ENCODE measurements at regions not wholly inside any gene's neighbourhood (a gene's known extent, or its start where the extent isn't known, plus 50 kb on each side); places are given as distances from the start of the nearest gene placed in this dataset.

DNA sequence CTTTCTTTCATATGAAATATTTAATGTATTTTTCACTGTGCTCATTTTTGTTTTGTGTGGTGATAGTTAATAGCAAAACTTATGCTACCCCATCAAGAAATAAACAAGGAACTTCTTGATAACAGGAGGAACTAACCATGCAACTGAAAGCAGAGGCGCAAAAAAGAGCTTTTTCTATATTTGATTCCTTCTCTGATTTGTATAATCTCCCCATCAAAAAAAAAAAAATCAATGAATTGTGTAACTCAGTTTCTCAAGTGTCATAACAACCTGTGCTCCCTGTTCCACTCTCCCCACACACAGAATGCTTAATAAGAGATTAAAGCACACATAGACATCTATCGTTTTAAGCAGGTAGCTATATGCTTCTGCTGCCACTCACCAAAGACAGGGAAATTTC is 67.3 kb upstream of the MED4 start:
- H3K4me2 ChIP-seq (ENCODE audit: low read depth, low read length) = no peak overlapping the region
- no peak overlapping the region for H3K9ac ChIP-seq (ENCODE audit: insufficient read depth, low read depth, low read length)
- H2AFZ ChIP-seq (ENCODE audit: low read length) = no peak overlapping the region
- DNase-seq (ENCODE audit: low spot score) (no peak), ATAC-seq (no peak), FAIRE-seq (no peak)
- intact Hi-C loops (cut with micrococcal nuclease; ENCODE audit: unreplicated experiment) (no loop called here), in situ Hi-C loops (cut with HindIII; ENCODE audit: extremely low pct_ligation_motif_present, low pct_unique_long_range_greater_than_20kb) (no loop called here)
- no peaks in the 10 kb centered on the region for H3K36me3 ChIP-seq (replicated peaks in 1 of 2; ENCODE audit: control insufficient read depth in 1 of 2, insufficient read depth in 2 of 2, low read length in 2 of 2)
- H3K4me3 ChIP-seq (replicated peaks in 1 of 3; ENCODE audit: insufficient read depth in 1 of 3, low read depth in 2 of 3, low read length in 3 of 3) = no peak overlapping the region
- 0 out of 2 replicates have a peak, but pooled peaks cover 11% of the 10 kb centered on the region for H3K4me1 ChIP-seq (ENCODE audit: insufficient read depth, low read length)
- H3K27ac ChIP-seq (ENCODE audit: extremely low read length, insufficient read depth, low read length) = no peak overlapping the region
- no peaks in the 10 kb centered on the region for H3K79me2 ChIP-seq (ENCODE audit: insufficient read depth, low read length)
- no peaks in the 10 kb centered on the region for H3K27me3 ChIP-seq (ENCODE audit: control insufficient read depth in 1 of 2, insufficient read depth in 2 of 2, low read length in 2 of 2)
- no peaks in the 10 kb centered on the region for H4K20me1 ChIP-seq (ENCODE audit: insufficient read depth, low read length)
- WGBS (ENCODE audit: low lambda C conversion rate) = 85% methylated on average over 2 of the region's 2 CpGs
- CTCF ChIA-PET (ENCODE audit: low intra/inter-chr PET ratio, low total read pairs) = no interaction called here
- BruUV-seq (replicated peaks) = no TSS peak
- TF ChIP-seq KLF16 (CRISPR knock-in tag; IDR thresholded peaks at IDR 0.05) = no peak
- TF ChIP-seq MED8 (CRISPR knock-in tag; IDR thresholded peaks at IDR 0.05; ENCODE audit: insufficient replicate concordance) = no peak
- no peak for TF ChIP-seq ZSCAN25 (CRISPR knock-in tag; IDR thresholded peaks at IDR 0.05)
- TF ChIP-seq BORCS8-MEF2B (CRISPR knock-in tag; IDR thresholded peaks at IDR 0.05) = no peak
- TF ChIP-seq PCBP2 (optimal IDR thresholded peaks at IDR 0.05; ENCODE audit: low read depth, low read length, poor library complexity, severe bottlenecking) = no peak
- no peak for TF ChIP-seq ZIK1 (CRISPR knock-in tag; IDR thresholded peaks at IDR 0.05; ENCODE audit: borderline replicate concordance, low read depth)
- TF ChIP-seq TCF12 (IDR thresholded peaks at IDR 0.05) = no peak
- no peak for TF ChIP-seq TCF12 (CRISPR knock-in tag; IDR thresholded peaks at IDR 0.05)
- TF ChIP-seq ZNF530 (CRISPR knock-in tag; IDR thresholded peaks at IDR 0.05; ENCODE audit: low read depth) = no peak
- POLR2A ChIA-PET = no interaction called here
- no peaks in the 10 kb centered on the region for H3K9me3 ChIP-seq (ENCODE audit: low read length)

DNA sequence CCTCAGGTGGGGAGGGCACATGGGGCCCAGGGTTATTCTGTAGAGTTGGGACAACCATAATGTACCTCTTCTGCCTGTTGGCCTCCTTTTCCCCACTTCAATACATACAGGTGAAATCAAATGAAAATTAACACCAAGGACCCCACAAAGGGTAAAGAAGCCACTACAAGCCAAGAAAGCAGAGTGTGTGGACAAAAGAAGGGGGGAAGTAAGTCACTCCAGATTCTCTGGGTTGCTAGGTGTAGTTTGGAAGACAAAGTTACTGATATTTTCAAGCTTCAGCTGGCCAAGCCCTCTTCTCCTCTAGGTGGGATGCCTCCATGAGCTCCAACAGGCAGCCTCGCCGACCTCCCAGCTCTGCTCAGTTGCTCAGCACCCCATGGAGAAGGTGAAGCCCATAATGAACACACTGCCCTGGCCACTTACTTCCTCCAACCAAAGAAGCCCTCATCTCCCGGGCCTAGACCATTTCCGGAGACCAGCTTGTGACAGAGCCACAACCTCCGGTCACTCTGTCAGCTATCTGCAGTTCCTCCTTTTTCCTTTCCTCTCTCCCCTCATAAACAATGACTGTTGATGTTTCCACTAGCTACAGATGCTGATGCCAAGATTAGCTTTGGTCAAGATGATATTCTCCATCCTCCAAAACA is 66.8 kb upstream of the MED4 start:
- H3K4me2 ChIP-seq (ENCODE audit: low read depth, low read length) = no peak overlapping the region

More for the DNA sequence above, 66.8 kb upstream of the MED4 start:
- Histone ChIP-seq H3K9me3 (ENCODE audit: low read length) (no peaks in the 10 kb centered on the region), H3K4me1 (ENCODE audit: insufficient read depth, low read length) (0 out of 2 replicates have a peak, but pooled peaks cover 11% of the 10 kb centered on the region), H3K9ac (ENCODE audit: insufficient read depth, low read depth, low read length) (no peak overlapping the region), H3K4me3 (replicated peaks in 1 of 3; ENCODE audit: insufficient read depth in 1 of 3, low read depth in 2 of 3, low read length in 3 of 3) (no peak overlapping the region), H3K27me3 (ENCODE audit: control insufficient read depth in 1 of 2, insufficient read depth in 2 of 2, low read length in 2 of 2) (no peaks in the 10 kb centered on the region), H4K20me1 (ENCODE audit: insufficient read depth, low read length) (no peaks in the 10 kb centered on the region), H3K79me2 (ENCODE audit: insufficient read depth, low read length) (no peaks in the 10 kb centered on the region), H2AFZ (ENCODE audit: low read length) (no peak overlapping the region), H3K27ac (ENCODE audit: extremely low read length, insufficient read depth, low read length) (no peak overlapping the region), H3K36me3 (replicated peaks in 1 of 2; ENCODE audit: control insufficient read depth in 1 of 2, insufficient read depth in 2 of 2, low read length in 2 of 2) (no peaks in the 10 kb centered on the region)
- no peak for TF ChIP-seq ZSCAN21 (CRISPR knock-in tag; IDR thresholded peaks at IDR 0.05; ENCODE audit: borderline replicate concordance)
- TF ChIP-seq, protein P1, sequence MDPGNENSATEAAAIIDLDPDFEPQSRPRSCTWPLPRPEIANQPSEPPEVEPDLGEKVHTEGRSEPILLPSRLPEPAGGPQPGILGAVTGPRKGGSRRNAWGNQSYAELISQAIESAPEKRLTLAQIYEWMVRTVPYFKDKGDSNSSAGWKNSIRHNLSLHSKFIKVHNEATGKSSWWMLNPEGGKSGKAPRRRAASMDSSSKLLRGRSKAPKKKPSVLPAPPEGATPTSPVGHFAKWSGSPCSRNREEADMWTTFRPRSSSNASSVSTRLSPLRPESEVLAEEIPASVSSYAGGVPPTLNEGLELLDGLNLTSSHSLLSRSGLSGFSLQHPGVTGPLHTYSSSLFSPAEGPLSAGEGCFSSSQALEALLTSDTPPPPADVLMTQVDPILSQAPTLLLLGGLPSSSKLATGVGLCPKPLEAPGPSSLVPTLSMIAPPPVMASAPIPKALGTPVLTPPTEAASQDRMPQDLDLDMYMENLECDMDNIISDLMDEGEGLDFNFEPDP (CRISPR knock-in tag; conservative IDR thresholded peaks at IDR 0.05) = no peak
- TF ChIP-seq, protein P2, sequence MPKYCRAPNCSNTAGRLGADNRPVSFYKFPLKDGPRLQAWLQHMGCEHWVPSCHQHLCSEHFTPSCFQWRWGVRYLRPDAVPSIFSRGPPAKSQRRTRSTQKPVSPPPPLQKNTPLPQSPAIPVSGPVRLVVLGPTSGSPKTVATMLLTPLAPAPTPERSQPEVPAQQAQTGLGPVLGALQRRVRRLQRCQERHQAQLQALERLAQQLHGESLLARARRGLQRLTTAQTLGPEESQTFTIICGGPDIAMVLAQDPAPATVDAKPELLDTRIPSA (CRISPR knock-in tag; IDR thresholded peaks at IDR 0.05; ENCODE audit: borderline replicate concordance) = no peak
- no peak for TF ChIP-seq PAWR (CRISPR knock-in tag; IDR thresholded peaks at IDR 0.05; ENCODE audit: borderline replicate concordance)
- ATAC-seq = no peak
- ChIA-PET POLR2A (interaction anchor here (1.0 kb wide), 1 partner anchor 39 kb away, joined by 3 read pairs; no protein-coding TSS in a partner anchor), CTCF (ENCODE audit: low intra/inter-chr PET ratio, low total read pairs) (no interaction called here)
- DNase-seq (ENCODE audit: low spot score) = no peak
- in situ Hi-C loops (cut with HindIII; ENCODE audit: extremely low pct_ligation_motif_present, low pct_unique_long_range_greater_than_20kb) = no loop called here
- intact Hi-C loops (cut with micrococcal nuclease; ENCODE audit: unreplicated experiment) = no loop called here
- WGBS (ENCODE audit: low lambda C conversion rate) = 58% methylated on average over 5 of the region's 5 CpGs
- FAIRE-seq = no peak
- BruUV-seq (replicated peaks) = no TSS peak

All from HepG2 (cell line).